Chondrocyte (in vitro differentiated cells): ENCODE measurements at regions not wholly inside any gene's neighbourhood (a gene's known extent, or its start where the extent isn't known, plus 50 kb on each side); places are given as distances from the start of the nearest gene placed in this dataset. TPM values are rescaled to one million over a fixed set of nuclear protein-coding genes. Genes with fewer than 3 reads are reported as not detected.

Experiments
- DNase-seq: peaks from one replicate; pipeline ENCODE4 v3.0.0; 2021; ENCODE audit warnings: mixed read lengths, low spot score
- H3K27ac Mint-ChIP-seq: one replicate; pipeline ENCODE4 v1.8.0; 2021; ENCODE audit warnings: mild to moderate bottlenecking, moderate library complexity, mixed read lengths; ENCODE audit not compliant: unreplicated experiment
- H3K27me3 Mint-ChIP-seq: 2 replicates; pipeline ENCODE4 v1.8.0; 2021; ENCODE audit warnings: low read depth, mixed read lengths
- H3K36me3 Mint-ChIP-seq: 2 replicates; pipeline ENCODE4 v1.8.0; 2021; ENCODE audit warnings: low read depth, mixed read lengths
- H3K4me1 Mint-ChIP-seq: 2 replicates; pipeline ENCODE4 v1.8.0; 2021; ENCODE audit warnings: low read depth, mild to moderate bottlenecking, mixed read lengths
- H3K4me3 Mint-ChIP-seq: one replicate; pipeline ENCODE4 v1.8.0; 2021; ENCODE audit warnings: mild to moderate bottlenecking, moderate library complexity, mixed read lengths; ENCODE audit not compliant: unreplicated experiment
- H3K9me3 Mint-ChIP-seq: 2 replicates; pipeline ENCODE4 v1.8.0; 2021; ENCODE audit warnings: low read depth, mixed read lengths
- CTCF ChIP-seq: fragments of 200-600 bp; sonication (generic); IDR thresholded peaks from 2 replicates; pipeline ENCODE4 v1.5.0; 2021; ENCODE audit warnings: antibody characterized with exemption, mild to moderate bottlenecking, moderate library complexity
- microRNA-seq: library from miRNA; unstranded; fragments of <30 nt; microRNA quantifications from one replicate; pipeline ENCODE4 v1.2.0, GENCODE V29; 2020; ENCODE audit warnings: borderline number of aligned reads

GRCh38 chr2:65485839-65486238 is 53.4 kb upstream of the SPRED2 start:
- no peak for DNase-seq
- no peaks in the 10 kb centered on the region for H3K4me1 Mint-ChIP-seq
- TF ChIP-seq CTCF, result no peak
- H3K27ac Mint-ChIP-seq, result no peak overlapping the region
- no peaks in the 10 kb centered on the region for H3K36me3 Mint-ChIP-seq
- H3K27me3 Mint-ChIP-seq, result no peaks in the 10 kb centered on the region
- no peak overlapping the region for H3K4me3 Mint-ChIP-seq
- peaks cover 20% of the 10 kb centered on the region for H3K9me3 Mint-ChIP-seq

GRCh38 chr2:65483763-65484162 is 51.4 kb upstream of the SPRED2 start:
- no peak for DNase-seq
- Mint-ChIP-seq H3K4me1 (peaks cover 7% of the 10 kb centered on the region), H3K9me3 (peaks cover 14% of the 10 kb centered on the region), H3K36me3 (no peaks in the 10 kb centered on the region), H3K4me3 (no peak overlapping the region), H3K27me3 (no peaks in the 10 kb centered on the region), H3K27ac (no peak overlapping the region)
- TF ChIP-seq CTCF, result no peak

GRCh38 chr2:65482971-65483370 is 50.6 kb upstream of the SPRED2 start:
- no peak overlapping the region for H3K4me3 Mint-ChIP-seq
- no peaks in the 10 kb centered on the region for H3K36me3 Mint-ChIP-seq

More at GRCh38 chr2:65482971-65483370, 50.6 kb upstream of the SPRED2 start:
- no peaks in the 10 kb centered on the region for H3K27me3 Mint-ChIP-seq
- no peak for DNase-seq
- H3K4me1 Mint-ChIP-seq, result peaks cover 7% of the 10 kb centered on the region
- no peak overlapping the region for H3K27ac Mint-ChIP-seq
- H3K9me3 Mint-ChIP-seq, result peaks cover 7% of the 10 kb centered on the region
- TF ChIP-seq CTCF, result no peak

Small RNA genes in the stretch of these regions (microRNA-seq; reads per million reads assigned to microRNA genes)
- not detected for gene MIR4778
